Skin epidermis (tissue), 12 donors: ENCODE measurements at regions not wholly inside any gene's neighbourhood (a gene's known extent, or its start where the extent isn't known, plus 50 kb on each side); places are given as distances from the start of the nearest gene placed in this dataset.

ENCODE experiments used
- H3K27ac ChIP-seq, 21 experiments: fragments of 200-600 bp; sonication (generic) in 11 of 21; one replicate each; pipeline ENCODE4 v1.5.0; 2020; ENCODE audit warnings: mild to moderate bottlenecking in 3 of 21, inconsistent platforms in 2 of 21, moderate library complexity in 2 of 21
- H3K4me3 ChIP-seq, 7 experiments: fragments of 200-600 bp; sonication (generic) in 2 of 7; one replicate each; pipeline ENCODE4 v1.5.0; 2020; ENCODE audit warnings: inconsistent platforms in 2 of 7, mild to moderate bottlenecking in 2 of 7, moderate library complexity in 1 of 7

GRCh38 chr12:89815225-89815624 is 106.6 kb upstream of the ATP2B1 start:
- no peak overlapping the region for H3K4me3 ChIP-seq
- no peak overlapping the region for H3K27ac ChIP-seq

- no peak overlapping the region for H3K27ac ChIP-seq
- no peak overlapping the region for H3K4me3 ChIP-seq
Observed at GRCh38 chr12:89803412-89803811, 94.8 kb upstream of the ATP2B1 start.

- Histone ChIP-seq H3K4me3 (no peak overlapping the region), H3K27ac (no peak overlapping the region)
Observed at GRCh38 chr12:89801284-89801683, 92.6 kb upstream of the ATP2B1 start.

- Histone ChIP-seq H3K27ac (no peak overlapping the region), H3K4me3 (no peak overlapping the region)
Observed at GRCh38 chr12:89800435-89800834, 91.8 kb upstream of the ATP2B1 start.

- Histone ChIP-seq H3K4me3 (no peak overlapping the region), H3K27ac (no peak overlapping the region)
Observed at GRCh38 chr12:89799316-89799715, 90.7 kb upstream of the ATP2B1 start.

GRCh38 chr12:89797436-89797835 is 88.8 kb upstream of the ATP2B1 start:
- Histone ChIP-seq H3K27ac (no peak overlapping the region), H3K4me3 (no peak overlapping the region)

GRCh38 chr12:89796798-89797382 is 88.3 kb upstream of the ATP2B1 start:
- Histone ChIP-seq H3K27ac (no peak overlapping the region), H3K4me3 (no peak overlapping the region)

- no peak overlapping the region for H3K27ac ChIP-seq
- no peak overlapping the region for H3K4me3 ChIP-seq
Observed at GRCh38 chr12:89793946-89794345, 85.3 kb upstream of the ATP2B1 start.

GRCh38 chr12:89791286-89791685 is 82.6 kb upstream of the ATP2B1 start:
- H3K4me3 ChIP-seq, result no peak overlapping the region

GRCh38 chr12:89789862-89790261 is 81.2 kb upstream of the ATP2B1 start:
- H3K27ac ChIP-seq, result no peak overlapping the region
- no peak overlapping the region for H3K4me3 ChIP-seq

More at GRCh38 chr12:89791286-89791685, 82.6 kb upstream of the ATP2B1 start:
- H3K27ac ChIP-seq, result no peak overlapping the region

- no peak overlapping the region for H3K27ac ChIP-seq
- H3K4me3 ChIP-seq, result no peak overlapping the region
Observed at GRCh38 chr12:89787763-89788162, 79.1 kb upstream of the ATP2B1 start.

- H3K27ac ChIP-seq, result no peak overlapping the region
- H3K4me3 ChIP-seq, result no peak overlapping the region
Observed at GRCh38 chr12:89786177-89786810, 77.7 kb upstream of the ATP2B1 start.

GRCh38 chr12:89783359-89784060 is 74.9 kb upstream of the ATP2B1 start:
- no peak overlapping the region for H3K4me3 ChIP-seq
- peak overlapping the region in 4 of 21 experiments; percentile 24 to 42 (median 34) for H3K27ac ChIP-seq

- no peak overlapping the region for H3K27ac ChIP-seq
- H3K4me3 ChIP-seq, result no peak overlapping the region
Observed at GRCh38 chr12:89782807-89783206, 74.2 kb upstream of the ATP2B1 start.

GRCh38 chr12:89781946-89782550 is 73.4 kb upstream of the ATP2B1 start:
- no peak overlapping the region for H3K4me3 ChIP-seq
- H3K27ac ChIP-seq, result no peak overlapping the region

- H3K27ac ChIP-seq, result no peak overlapping the region
- H3K4me3 ChIP-seq, result no peak overlapping the region
Observed at GRCh38 chr12:89781156-89781555, 72.5 kb upstream of the ATP2B1 start.

- Histone ChIP-seq H3K27ac (no peak overlapping the region), H3K4me3 (no peak overlapping the region)
Observed at GRCh38 chr12:89779090-89779489, 70.5 kb upstream of the ATP2B1 start.

GRCh38 chr12:89777733-89778379 is 69.2 kb upstream of the ATP2B1 start:
- Histone ChIP-seq H3K4me3 (no peak overlapping the region), H3K27ac (no peak overlapping the region)

GRCh38 chr12:89775986-89776365 is 67.3 kb upstream of the ATP2B1 start:
- Histone ChIP-seq H3K4me3 (no peak overlapping the region), H3K27ac (no peak overlapping the region)
